NCI-H146 (cell line): ENCODE measurements at regions not wholly inside any gene's neighbourhood (a gene's known extent, or its start where the extent isn't known, plus 50 kb on each side); places are given as distances from the start of the nearest gene placed in this dataset.
"Not testable (repeated sequence)": the region's sequence is repeated elsewhere in the genome, so short reads cannot be mapped to it uniquely, and the experiment has no call there.

ENCODE experiments used
- DNase-seq: peaks from one replicate; lab custom pipeline; 2025; lab: John Stamatoyannopoulos, UW

- no peak for DNase-seq
Observed at GRCh38 chr2:12453731-12454130, 263.0 kb upstream of the TRIB2 start.

GRCh38 chr2:12455661-12456060, 261.1 kb upstream of the TRIB2 start:
- no peak for DNase-seq

- no peak for DNase-seq
Observed at GRCh38 chr2:12456293-12457106, 260.2 kb upstream of the TRIB2 start.

GRCh38 chr2:12457831-12458230, 258.9 kb upstream of the TRIB2 start:
- no peak for DNase-seq

GRCh38 chr2:12463189-12463588, 253.5 kb upstream of the TRIB2 start:
- no peak for DNase-seq

- no peak for DNase-seq
Observed at GRCh38 chr2:12465631-12466135, 251.1 kb upstream of the TRIB2 start.

- DNase-seq = no peak
Observed at GRCh38 chr2:12467303-12467702, 249.4 kb upstream of the TRIB2 start.

GRCh38 chr2:12469141-12469561, 247.6 kb upstream of the TRIB2 start:
- no peak for DNase-seq

- DNase-seq = not testable (repeated sequence)
Observed at GRCh38 chr2:12472265-12472664, 244.5 kb upstream of the TRIB2 start.

- no peak for DNase-seq
Observed at GRCh38 chr2:12478151-12479064, 238.3 kb upstream of the TRIB2 start.

GRCh38 chr2:12479065-12479601, 237.6 kb upstream of the TRIB2 start:
- DNase-seq = no peak

GRCh38 chr2:12484536-12485115, 232.1 kb upstream of the TRIB2 start:
- DNase-seq = no peak

- DNase-seq = no peak
Observed at GRCh38 chr2:12486205-12487118, 230.3 kb upstream of the TRIB2 start.

- no peak for DNase-seq
Observed at GRCh38 chr2:12487253-12488004, 229.3 kb upstream of the TRIB2 start.

GRCh38 chr2:12488352-12489318, 228.1 kb upstream of the TRIB2 start:
- no peak for DNase-seq

- DNase-seq = no peak
Observed at GRCh38 chr2:12490641-12491040, 226.1 kb upstream of the TRIB2 start.

GRCh38 chr2:12492360-12492759, 224.4 kb upstream of the TRIB2 start:
- not testable (repeated sequence) for DNase-seq

GRCh38 chr2:12493031-12493513, 223.7 kb upstream of the TRIB2 start:
- DNase-seq = no peak
